ENCODE measurements at regions not wholly inside any gene's neighbourhood (a gene's known extent, or its start where the extent isn't known, plus 50 kb on each side); places are given as distances from the start of the nearest gene placed in this dataset.

- intact Hi-C loops (cut with DNase I) = no loop called here
- Histone ChIP-seq H3K27me3 (no peaks in the 10 kb centered on the region), H3K4me1 (no peaks in the 10 kb centered on the region), H3K9me3 (no peaks in the 10 kb centered on the region), H3K4me3 (no peak overlapping the region), H3K36me3 (replicated peaks in 1 of 2; ENCODE audit: insufficient read depth in 1 of 2, low read depth in 2 of 2) (no peaks in the 10 kb centered on the region), H3K27ac (no peak overlapping the region)
- no peak for ATAC-seq
- WGBS, 2 donors = 87 to 100% methylated on average over 1 of the region's 1 CpG
- no peak for DNase-seq
- TF ChIP-seq POLR2A (IDR thresholded peaks at IDR 0.05) = no peak
- no peak for TF ChIP-seq CTCF (IDR thresholded peaks at IDR 0.05)
Observed at GRCh38 chrX:11039926-11040325, 71.2 kb upstream of the HCCS start.

GRCh38 chrX:11040405-11040804 lies 70.7 kb upstream of the HCCS start:
- no peak overlapping the region for H3K4me3 ChIP-seq
- no peaks in the 10 kb centered on the region for H3K4me1 ChIP-seq
- 56% methylated on average over 1 of the region's 1 CpG; no CpG with 5 or more reads in 1 of the 2 donors for WGBS, 2 donors
- no peak for ATAC-seq
- no peaks in the 10 kb centered on the region for H3K27me3 ChIP-seq
- no peaks in the 10 kb centered on the region for H3K36me3 ChIP-seq (replicated peaks in 1 of 2; ENCODE audit: insufficient read depth in 1 of 2, low read depth in 2 of 2)
- no peak for TF ChIP-seq CTCF (IDR thresholded peaks at IDR 0.05)
- TF ChIP-seq POLR2A (IDR thresholded peaks at IDR 0.05) = no peak
- no peaks in the 10 kb centered on the region for H3K9me3 ChIP-seq
- no peak overlapping the region for H3K27ac ChIP-seq
- DNase-seq = no peak
- intact Hi-C loops (cut with DNase I) = no loop called here

GRCh38 chrX:11040996-11041395 lies 70.1 kb upstream of the HCCS start:
- TF ChIP-seq POLR2A (IDR thresholded peaks at IDR 0.05) = no peak
- no peak for TF ChIP-seq CTCF (IDR thresholded peaks at IDR 0.05)
- Histone ChIP-seq H3K27me3 (no peaks in the 10 kb centered on the region), H3K27ac (no peak overlapping the region), H3K4me1 (no peaks in the 10 kb centered on the region), H3K9me3 (no peaks in the 10 kb centered on the region), H3K36me3 (replicated peaks in 1 of 2; ENCODE audit: insufficient read depth in 1 of 2, low read depth in 2 of 2) (no peaks in the 10 kb centered on the region), H3K4me3 (no peak overlapping the region)
- WGBS, 2 donors = 91 to 92% methylated on average over 2 of the region's 2 CpGs
- no peak for DNase-seq
- no peak for ATAC-seq
- intact Hi-C loops (cut with DNase I) = no loop called here

- H3K36me3 ChIP-seq (replicated peaks in 1 of 2; ENCODE audit: insufficient read depth in 1 of 2, low read depth in 2 of 2) = no peaks in the 10 kb centered on the region
- WGBS, 2 donors = 90 to 94% methylated on average over 2 of the region's 2 CpGs
- DNase-seq (no peak), ATAC-seq (no peak)
- no peaks in the 10 kb centered on the region for H3K4me1 ChIP-seq
- intact Hi-C loops (cut with DNase I) = no loop called here
- no peaks in the 10 kb centered on the region for H3K27me3 ChIP-seq
- no peak overlapping the region for H3K27ac ChIP-seq
- H3K9me3 ChIP-seq = no peaks in the 10 kb centered on the region
- H3K4me3 ChIP-seq = no peak overlapping the region
- TF ChIP-seq POLR2A (IDR thresholded peaks at IDR 0.05) (no peak), CTCF (IDR thresholded peaks at IDR 0.05) (no peak)
Observed at GRCh38 chrX:11050013-11050412, 61.1 kb upstream of the HCCS start.

GRCh38 chrX:11053351-11053750 lies 57.8 kb upstream of the HCCS start:
- Histone ChIP-seq H3K36me3 (replicated peaks in 1 of 2; ENCODE audit: insufficient read depth in 1 of 2, low read depth in 2 of 2) (no peaks in the 10 kb centered on the region), H3K27ac (no peak overlapping the region), H3K27me3 (no peaks in the 10 kb centered on the region), H3K4me1 (no peaks in the 10 kb centered on the region), H3K4me3 (no peak overlapping the region), H3K9me3 (no peaks in the 10 kb centered on the region)
- no peak for TF ChIP-seq CTCF (IDR thresholded peaks at IDR 0.05)
- no peak for TF ChIP-seq POLR2A (IDR thresholded peaks at IDR 0.05)
- DNase-seq (no peak), ATAC-seq (no peak)
- intact Hi-C loops (cut with DNase I) = no loop called here
